ENCODE measurements at regions not wholly inside any gene's neighbourhood (a gene's known extent, or its start where the extent isn't known, plus 50 kb on each side); places are given as distances from the start of the nearest gene placed in this dataset.
"Not testable (repeated sequence)": the region's sequence is repeated elsewhere in the genome, so short reads cannot be mapped to it uniquely, and the experiment has no call there.

DNA sequence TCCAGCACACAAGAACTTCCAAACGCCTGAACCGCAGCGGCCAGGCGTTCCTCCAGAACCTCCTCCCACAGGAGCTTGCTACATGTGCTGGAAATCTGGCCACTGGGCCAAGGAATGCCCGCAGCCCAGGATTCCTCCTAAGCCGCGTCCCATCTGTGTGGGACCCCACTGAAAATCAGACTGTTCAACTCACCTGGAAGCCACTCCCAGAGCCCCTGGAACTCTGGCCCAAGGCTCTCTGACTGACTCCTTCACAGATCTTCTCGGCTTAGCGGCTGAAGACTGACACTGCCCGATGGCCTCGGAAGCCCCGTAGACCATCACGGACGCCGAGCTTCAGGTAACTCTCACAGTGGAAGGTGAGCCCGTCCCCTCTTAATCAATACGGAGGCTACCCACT is 130.2 kb upstream of the ADCY2 start:
- TF ChIP-seq, protein P1, sequence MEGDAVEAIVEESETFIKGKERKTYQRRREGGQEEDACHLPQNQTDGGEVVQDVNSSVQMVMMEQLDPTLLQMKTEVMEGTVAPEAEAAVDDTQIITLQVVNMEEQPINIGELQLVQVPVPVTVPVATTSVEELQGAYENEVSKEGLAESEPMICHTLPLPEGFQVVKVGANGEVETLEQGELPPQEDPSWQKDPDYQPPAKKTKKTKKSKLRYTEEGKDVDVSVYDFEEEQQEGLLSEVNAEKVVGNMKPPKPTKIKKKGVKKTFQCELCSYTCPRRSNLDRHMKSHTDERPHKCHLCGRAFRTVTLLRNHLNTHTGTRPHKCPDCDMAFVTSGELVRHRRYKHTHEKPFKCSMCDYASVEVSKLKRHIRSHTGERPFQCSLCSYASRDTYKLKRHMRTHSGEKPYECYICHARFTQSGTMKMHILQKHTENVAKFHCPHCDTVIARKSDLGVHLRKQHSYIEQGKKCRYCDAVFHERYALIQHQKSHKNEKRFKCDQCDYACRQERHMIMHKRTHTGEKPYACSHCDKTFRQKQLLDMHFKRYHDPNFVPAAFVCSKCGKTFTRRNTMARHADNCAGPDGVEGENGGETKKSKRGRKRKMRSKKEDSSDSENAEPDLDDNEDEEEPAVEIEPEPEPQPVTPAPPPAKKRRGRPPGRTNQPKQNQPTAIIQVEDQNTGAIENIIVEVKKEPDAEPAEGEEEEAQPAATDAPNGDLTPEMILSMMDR (IDR thresholded peaks at IDR 0.05; ENCODE audit: insufficient read depth, low read length): not testable (repeated sequence)
- TF ChIP-seq, protein P2, sequence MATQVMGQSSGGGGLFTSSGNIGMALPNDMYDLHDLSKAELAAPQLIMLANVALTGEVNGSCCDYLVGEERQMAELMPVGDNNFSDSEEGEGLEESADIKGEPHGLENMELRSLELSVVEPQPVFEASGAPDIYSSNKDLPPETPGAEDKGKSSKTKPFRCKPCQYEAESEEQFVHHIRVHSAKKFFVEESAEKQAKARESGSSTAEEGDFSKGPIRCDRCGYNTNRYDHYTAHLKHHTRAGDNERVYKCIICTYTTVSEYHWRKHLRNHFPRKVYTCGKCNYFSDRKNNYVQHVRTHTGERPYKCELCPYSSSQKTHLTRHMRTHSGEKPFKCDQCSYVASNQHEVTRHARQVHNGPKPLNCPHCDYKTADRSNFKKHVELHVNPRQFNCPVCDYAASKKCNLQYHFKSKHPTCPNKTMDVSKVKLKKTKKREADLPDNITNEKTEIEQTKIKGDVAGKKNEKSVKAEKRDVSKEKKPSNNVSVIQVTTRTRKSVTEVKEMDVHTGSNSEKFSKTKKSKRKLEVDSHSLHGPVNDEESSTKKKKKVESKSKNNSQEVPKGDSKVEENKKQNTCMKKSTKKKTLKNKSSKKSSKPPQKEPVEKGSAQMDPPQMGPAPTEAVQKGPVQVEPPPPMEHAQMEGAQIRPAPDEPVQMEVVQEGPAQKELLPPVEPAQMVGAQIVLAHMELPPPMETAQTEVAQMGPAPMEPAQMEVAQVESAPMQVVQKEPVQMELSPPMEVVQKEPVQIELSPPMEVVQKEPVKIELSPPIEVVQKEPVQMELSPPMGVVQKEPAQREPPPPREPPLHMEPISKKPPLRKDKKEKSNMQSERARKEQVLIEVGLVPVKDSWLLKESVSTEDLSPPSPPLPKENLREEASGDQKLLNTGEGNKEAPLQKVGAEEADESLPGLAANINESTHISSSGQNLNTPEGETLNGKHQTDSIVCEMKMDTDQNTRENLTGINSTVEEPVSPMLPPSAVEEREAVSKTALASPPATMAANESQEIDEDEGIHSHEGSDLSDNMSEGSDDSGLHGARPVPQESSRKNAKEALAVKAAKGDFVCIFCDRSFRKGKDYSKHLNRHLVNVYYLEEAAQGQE (IDR thresholded peaks at IDR 0.05; ENCODE audit: insufficient replicate concordance, low read depth): not testable (repeated sequence)
- TF ChIP-seq POLR2AphosphoS5 (IDR thresholded peaks at IDR 0.05; ENCODE audit: low read depth): not testable (repeated sequence)
